Keratinocyte (primary cell): ENCODE measurements at regions not wholly inside any gene's neighbourhood (a gene's known extent, or its start where the extent isn't known, plus 50 kb on each side); places are given as distances from the start of the nearest gene placed in this dataset.

Experiments used
- DNase-seq: peaks from one replicate; pipeline ENCODE4 v3.0.0-alpha.2; 2011; ENCODE audit warnings: low read depth, missing footprints, low spot score
- FAIRE-seq: peaks from 2 replicates; lab custom pipeline; 2011; peaks lifted over from hg19 to GRCh38; lab: Jason Lieb, UNC
- H2AFZ ChIP-seq: 2 replicates; pipeline ENCODE4 v1.6.0; 2012; ENCODE audit warnings: low read length, control low read depth, inconsistent platforms; ENCODE audit not compliant: control insufficient read depth
- H3K27ac ChIP-seq: 2 replicates; pipeline ENCODE4 v1.5.1; 2011; ENCODE audit warnings: low read length; ENCODE audit not compliant: control insufficient read depth, insufficient read depth
- H3K27me3 ChIP-seq: 3 replicates; pipeline ENCODE4 v1.6.0; 2011; ENCODE audit warnings: low read length; ENCODE audit not compliant: control insufficient read depth, insufficient read depth; ENCODE audit errors: extremely low read depth
- H3K36me3 ChIP-seq, 2 experiments: 2 replicates in 1 of 2; 3 replicates in 1 of 2; pipeline ENCODE4 v1.5.1; 2011; ENCODE audit warnings: low read length in 2 of 2, mild to moderate bottlenecking in 1 of 2; ENCODE audit not compliant: control insufficient read depth in 2 of 2, insufficient read depth in 2 of 2; ENCODE audit errors: extremely low read depth in 1 of 2
- H3K4me1 ChIP-seq: 3 replicates; pipeline ENCODE4 v1.5.1; 2011; ENCODE audit warnings: low read length; ENCODE audit not compliant: control insufficient read depth, insufficient read depth; ENCODE audit errors: extremely low read depth
- H3K4me2 ChIP-seq: 3 replicates; pipeline ENCODE4 v1.6.0; 2011; ENCODE audit warnings: low read depth, low read length; ENCODE audit not compliant: control insufficient read depth, insufficient read depth; ENCODE audit errors: extremely low read depth
- H3K4me3 ChIP-seq, 3 experiments: fragments of 200-600 bp in 1 of 3; sonication (generic) in 1 of 3; 2 replicates in 2 of 3; 3 replicates in 1 of 3; pipeline ENCODE4 v1.5.1; 2011 to 2016; ENCODE audit warnings: low read length in 3 of 3, mild to moderate bottlenecking in 3 of 3, control low read depth in 2 of 3, inconsistent platforms in 1 of 3, low read depth in 1 of 3, mixed read lengths in 1 of 3, mixed run types in 1 of 3, moderate library complexity in 1 of 3; ENCODE audit not compliant: control insufficient read depth in 2 of 3, insufficient read depth in 2 of 3; ENCODE audit errors: extremely low read depth in 1 of 3
- H3K79me2 ChIP-seq: 2 replicates; pipeline ENCODE4 v1.6.0; 2012; ENCODE audit warnings: low read length; ENCODE audit not compliant: control insufficient read depth, insufficient read depth
- H3K9ac ChIP-seq: 3 replicates; pipeline ENCODE4 v1.6.0; 2011; ENCODE audit warnings: low read length; ENCODE audit not compliant: control insufficient read depth, insufficient read depth; ENCODE audit errors: extremely low read depth
- H3K9me1 ChIP-seq: 3 replicates; pipeline ENCODE4 v1.6.0; 2011; ENCODE audit warnings: low read length; ENCODE audit not compliant: control insufficient read depth, insufficient read depth; ENCODE audit errors: extremely low read depth
- H3K9me3 ChIP-seq: 2 replicates; pipeline ENCODE4 v1.5.1; 2012; ENCODE audit warnings: low read depth, low read length; ENCODE audit not compliant: control insufficient read depth
- H4K20me1 ChIP-seq: 3 replicates; pipeline ENCODE4 v1.6.0; 2011; ENCODE audit warnings: low read length; ENCODE audit not compliant: control insufficient read depth, insufficient read depth; ENCODE audit errors: extremely low read depth
- CTCF ChIP-seq, 3 experiments: IDR thresholded peaks in 1 of 3; conservative IDR thresholded peaks in 1 of 3; optimal IDR thresholded peaks in 1 of 3; 2 replicates in 2 of 3; 3 replicates in 1 of 3; pipeline versions ENCODE3 to v1.5.1; 2011; ENCODE audit warnings: low read length in 3 of 3, mild to moderate bottlenecking in 3 of 3, moderate library complexity in 2 of 3, control low read depth in 1 of 3, inconsistent platforms in 1 of 3; ENCODE audit not compliant: insufficient read depth in 2 of 3; ENCODE audit errors: extremely low read depth in 1 of 3
- EZH2 ChIP-seq: IDR thresholded peaks from one replicate; pipeline ENCODE4 v1.6.1; 2012; ENCODE audit warnings: inconsistent platforms, mild to moderate bottlenecking, low read length, moderate library complexity
- dilution Hi-C: fragments of 300-500 bp; cut with MboI; formaldehyde crosslinking; loops from one replicate; pipeline ENCODE4 v1.7.0; 2020; ENCODE audit warnings: low sequenced_read_pairs; ENCODE audit not compliant: extremely low pct_ligation_motif_present

- Histone ChIP-seq H3K9me1 (no peaks in the 10 kb centered on the region), H4K20me1 (no peaks in the 10 kb centered on the region), H3K36me3 (no peaks in the 10 kb centered on the region), H3K4me2 (no peak overlapping the region), H3K4me1 (no peaks in the 10 kb centered on the region), H3K79me2 (no peaks in the 10 kb centered on the region), H3K27ac (no peak overlapping the region), H2AFZ (no peak overlapping the region), H3K9me3 (no peaks in the 10 kb centered on the region), H3K27me3 (no peaks in the 10 kb centered on the region), H3K4me3 (no peak overlapping the region), H3K9ac (no peak overlapping the region)
- no peak for FAIRE-seq
- no peak for DNase-seq
- dilution Hi-C loops: no loop called here
- TF ChIP-seq EZH2 (no peak), CTCF (optimal IDR thresholded peaks at IDR 0.05 in 1 of 3, IDR thresholded peaks at IDR 0.05 in 1 of 3, conservative IDR thresholded peaks at IDR 0.05 in 1 of 3; ENCODE audit: extremely low read depth in 1 of 3, insufficient read depth in 2 of 3, low read length in 3 of 3) (no peak)
Measured at GRCh38 chr2:157150747-157151146, 106.8 kb upstream of the GALNT5 start.

GRCh38 chr2:157152362-157152761 lies 105.1 kb upstream of the GALNT5 start:
- H3K9me1 ChIP-seq: no peaks in the 10 kb centered on the region
- FAIRE-seq (no peak), DNase-seq (no peak)
- H3K79me2 ChIP-seq: no peaks in the 10 kb centered on the region
- H3K27ac ChIP-seq: no peak overlapping the region
- H3K4me2 ChIP-seq: no peak overlapping the region
- no peak overlapping the region for H3K4me3 ChIP-seq
- no peak overlapping the region for H2AFZ ChIP-seq
- no peaks in the 10 kb centered on the region for H3K4me1 ChIP-seq
- H3K27me3 ChIP-seq: no peaks in the 10 kb centered on the region
- no peaks in the 10 kb centered on the region for H3K9me3 ChIP-seq
- H4K20me1 ChIP-seq: no peaks in the 10 kb centered on the region
- dilution Hi-C loops: no loop called here
- TF ChIP-seq CTCF (optimal IDR thresholded peaks at IDR 0.05 in 1 of 3, IDR thresholded peaks at IDR 0.05 in 1 of 3, conservative IDR thresholded peaks at IDR 0.05 in 1 of 3; ENCODE audit: extremely low read depth in 1 of 3, insufficient read depth in 2 of 3, low read length in 3 of 3) (no peak), EZH2 (no peak)
- H3K9ac ChIP-seq: no peak overlapping the region
- no peaks in the 10 kb centered on the region for H3K36me3 ChIP-seq
